GM12878 (cell line): ENCODE measurements at regions not wholly inside any gene's neighbourhood (a gene's known extent, or its start where the extent isn't known, plus 50 kb on each side); places are given as distances from the start of the nearest gene placed in this dataset.

Experiments used
- ATAC-seq: fragments of 200-7000 bp; cut with Tn5 transposase; 3 replicates; pipeline ENCODE4 v1.9.1; 2020; ENCODE audit warnings: mild to moderate bottlenecking, moderate library complexity
- BruUV-seq: library from RNA; stranded (reverse); fragments of 400-500 nt; replicated peaks from 2 replicates; lab custom pipeline; 2021; lab: Mats Ljungman, UMichigan
- CTCF ChIA-PET: fragments of 300-600 bp; sonication (Branson Sonifier 250); formaldehyde crosslinking; extraction: SDS; loops from one replicate; lab custom pipeline; 2021; ENCODE audit warnings: inconsistent platforms; lab: Yijun Ruan, JAX
- POLR2A ChIA-PET: fragments of 350-600 bp; formaldehyde crosslinking; extraction: SDS; loops from one replicate; lab custom pipeline; 2021; ENCODE audit warnings: inconsistent platforms; lab: Charles Lee
- RAD21 ChIA-PET: fragments of 300-600 bp; sonication (Branson Sonifier 250); formaldehyde crosslinking; loops from one replicate; lab custom pipeline; 2023; ENCODE audit warnings: antibody characterized with exemption; ENCODE audit not compliant: unreplicated experiment; lab: Charles Lee
- SMC1A ChIA-PET: fragments of 300-600 bp; sonication (Branson Sonifier 250); formaldehyde crosslinking; loops from one replicate; lab custom pipeline; 2023; ENCODE audit not compliant: unreplicated experiment, uncharacterized antibody; lab: Charles Lee
- DNase-seq: peaks from one replicate; pipeline ENCODE4 v3.0.0-alpha.2; 2011; ENCODE audit warnings: low read depth, low spot score
- FAIRE-seq: peaks from 3 replicates; lab custom pipeline; 2011; peaks lifted over from hg19 to GRCh38; lab: Jason Lieb, UNC
- H2AFZ ChIP-seq: 2 replicates; pipeline ENCODE4 v1.6.0; 2011; ENCODE audit warnings: low read depth, low read length, control low read depth; ENCODE audit not compliant: control insufficient read depth
- H3K27ac ChIP-seq: 2 replicates; pipeline ENCODE4 v1.5.1; 2011; ENCODE audit warnings: control low read depth; ENCODE audit not compliant: control insufficient read depth, insufficient read depth
- H3K27me3 ChIP-seq, 2 experiments: replicated peaks in 1 of 2; 2 replicates each; pipeline versions ENCODE4 v1.6.0 to v1.6.1; 2011; ENCODE audit warnings: low read length in 1 of 2; ENCODE audit not compliant: control insufficient read depth in 2 of 2, insufficient read depth in 2 of 2
- H3K36me3 ChIP-seq, 2 experiments: 2 replicates each; pipeline ENCODE4 v1.5.1; 2011; ENCODE audit warnings: low read length in 1 of 2; ENCODE audit not compliant: control insufficient read depth in 2 of 2, insufficient read depth in 2 of 2
- H3K4me1 ChIP-seq: 2 replicates; pipeline ENCODE4 v1.6.1; 2011; ENCODE audit warnings: mild to moderate bottlenecking, low read length, moderate library complexity, mixed read lengths; ENCODE audit not compliant: control insufficient read depth, insufficient read depth
- H3K4me2 ChIP-seq: 2 replicates; pipeline ENCODE4 v1.6.0; 2011; ENCODE audit warnings: control low read depth; ENCODE audit not compliant: control insufficient read depth, insufficient read depth
- H3K4me3 ChIP-seq: fragments of 200-600 bp; sonication (generic); 2 replicates; pipeline ENCODE4 v1.5.1; 2016
- H3K79me2 ChIP-seq: 2 replicates; pipeline ENCODE4 v1.6.0; 2011; ENCODE audit warnings: low read length; ENCODE audit not compliant: control insufficient read depth, insufficient read depth
- H3K9ac ChIP-seq: 2 replicates; pipeline ENCODE4 v1.8.0; 2011; ENCODE audit warnings: low read length, control low read depth, mixed read lengths; ENCODE audit not compliant: control insufficient read depth, insufficient read depth
- H3K9me3 ChIP-seq: replicated peaks from 3 replicates; pipeline ENCODE4 v1.5.1; 2011; ENCODE audit warnings: mild to moderate bottlenecking, low read length; ENCODE audit not compliant: control insufficient read depth, insufficient read depth
- H4K20me1 ChIP-seq: 2 replicates; pipeline ENCODE4 v1.6.0; 2011; ENCODE audit not compliant: control insufficient read depth, insufficient read depth
- EGR1 ChIP-seq, 2 experiments: IDR thresholded peaks; 1 replicate in 1 of 2; 2 replicates in 1 of 2; pipeline ENCODE4 v1.6.1; 2011 to 2012; ENCODE audit warnings: low read depth in 2 of 2, low read length in 2 of 2, borderline replicate concordance in 1 of 2, mild to moderate bottlenecking in 1 of 2, moderate library complexity in 1 of 2
- HCFC1 ChIP-seq: fragments of 150-350 bp; IDR thresholded peaks from 2 replicates; pipeline ENCODE4 v1.6.1; 2014; ENCODE audit warnings: low read length
- MTA2 ChIP-seq: fragments of 450-650 bp; IDR thresholded peaks from 2 replicates; pipeline ENCODE4 v1.6.1; 2016; ENCODE audit warnings: low read depth, mild to moderate bottlenecking, moderate library complexity
- MYC ChIP-seq: IDR thresholded peaks from 2 replicates; pipeline ENCODE4 v1.6.1; 2011; ENCODE audit warnings: mild to moderate bottlenecking, low read length, moderate library complexity, inconsistent platforms; ENCODE audit not compliant: insufficient read depth, insufficient replicate concordance, insufficient read length, severe bottlenecking
- NBN ChIP-seq: fragments of 450-650 bp; IDR thresholded peaks from 2 replicates; pipeline ENCODE4 v1.6.1; 2016
- NFYB ChIP-seq: IDR thresholded peaks from 2 replicates; pipeline ENCODE4 v1.6.1; 2011; ENCODE audit warnings: low read depth, mild to moderate bottlenecking, low read length, improper control_type of control experiment, moderate library complexity; ENCODE audit not compliant: insufficient read depth
- PML ChIP-seq: IDR thresholded peaks from 2 replicates; pipeline ENCODE4 v1.6.1; 2012; ENCODE audit warnings: low read length, inconsistent platforms
- ZNF622 ChIP-seq: fragments of 450-650 bp; IDR thresholded peaks from 2 replicates; pipeline ENCODE4 v1.6.1; 2017; ENCODE audit warnings: mild to moderate bottlenecking, inconsistent platforms
- WGBS: methylation state at CpG from one replicate; pipeline ENCODE4 v1.1.6; 2016; ENCODE audit warnings: low lambda C conversion rate; ENCODE audit not compliant: insufficient replicate concordance, insufficient coverage; ENCODE audit errors: missing lambda C conversion rate; 5-methylcytosine and 5-hydroxymethylcytosine counted together
- in situ Hi-C: fragments of 300-500 bp; cut with MboI; formaldehyde crosslinking; loops from 9 replicates; pipeline ENCODE4 v1.14.3; 2018; ENCODE audit warnings: mixed read lengths
- intact Hi-C: fragments of 100-400 bp; cut with micrococcal nuclease; formaldehyde crosslinking; loops from one replicate; pipeline ENCODE4 v1.14.2; 2022; ENCODE audit not compliant: unreplicated experiment
- TF ChIP-seq, protein P1 (sequence below): IDR thresholded peaks from 2 replicates; pipeline ENCODE4 v1.6.1; 2011; ENCODE audit warnings: borderline replicate concordance, low read depth, mild to moderate bottlenecking, moderate library complexity, mixed read lengths, low read length; ENCODE audit not compliant: insufficient read depth; ENCODE audit errors: extremely low read length
- TF ChIP-seq, protein P2 (sequence below): IDR thresholded peaks from 2 replicates; pipeline ENCODE4 v1.6.1; 2012; ENCODE audit warnings: improper control_type of control experiment, low read depth, low read length; ENCODE audit not compliant: insufficient replicate concordance

DNA sequence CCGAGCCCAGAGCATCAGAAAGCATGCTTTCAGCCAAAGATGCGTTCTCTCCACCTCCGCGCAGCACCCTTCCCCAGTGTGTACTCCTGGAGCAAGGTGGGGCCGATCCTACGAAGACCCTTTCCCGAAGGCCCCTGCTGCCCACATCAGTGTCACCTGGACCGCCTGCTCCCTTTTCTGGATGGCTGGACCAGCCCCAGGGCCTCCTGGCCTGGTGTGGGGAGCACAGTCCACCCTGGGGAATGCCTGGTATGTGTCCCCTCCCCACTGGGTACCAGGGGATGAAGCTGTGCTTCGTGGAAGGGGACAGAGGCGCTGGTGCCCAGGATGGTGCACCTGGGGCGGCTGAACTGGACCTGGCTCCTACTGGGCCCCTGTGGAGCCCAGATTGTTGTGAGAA, 173.8 kb downstream of the SEC14L1 start:
- H3K4me1 ChIP-seq, result peaks cover 16% of the 10 kb centered on the region
- in situ Hi-C loops, result no loop called here
- WGBS, result 92% methylated on average over 11 of the region's 11 CpGs
- TF ChIP-seq, protein P1, sequence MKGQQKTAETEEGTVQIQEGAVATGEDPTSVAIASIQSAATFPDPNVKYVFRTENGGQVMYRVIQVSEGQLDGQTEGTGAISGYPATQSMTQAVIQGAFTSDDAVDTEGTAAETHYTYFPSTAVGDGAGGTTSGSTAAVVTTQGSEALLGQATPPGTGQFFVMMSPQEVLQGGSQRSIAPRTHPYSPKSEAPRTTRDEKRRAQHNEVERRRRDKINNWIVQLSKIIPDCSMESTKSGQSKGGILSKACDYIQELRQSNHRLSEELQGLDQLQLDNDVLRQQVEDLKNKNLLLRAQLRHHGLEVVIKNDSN, result no peak
- TF ChIP-seq PML (no peak), NFYB (no peak), NBN (no peak), EGR1 (IDR thresholded peaks at IDR 0.05; ENCODE audit: borderline replicate concordance in 1 of 2, low read depth in 2 of 2, low read length in 2 of 2) (no peak), MYC (no peak), ZNF622 (no peak), MTA2 (no peak), HCFC1 (no peak)
- TF ChIP-seq, protein P2, sequence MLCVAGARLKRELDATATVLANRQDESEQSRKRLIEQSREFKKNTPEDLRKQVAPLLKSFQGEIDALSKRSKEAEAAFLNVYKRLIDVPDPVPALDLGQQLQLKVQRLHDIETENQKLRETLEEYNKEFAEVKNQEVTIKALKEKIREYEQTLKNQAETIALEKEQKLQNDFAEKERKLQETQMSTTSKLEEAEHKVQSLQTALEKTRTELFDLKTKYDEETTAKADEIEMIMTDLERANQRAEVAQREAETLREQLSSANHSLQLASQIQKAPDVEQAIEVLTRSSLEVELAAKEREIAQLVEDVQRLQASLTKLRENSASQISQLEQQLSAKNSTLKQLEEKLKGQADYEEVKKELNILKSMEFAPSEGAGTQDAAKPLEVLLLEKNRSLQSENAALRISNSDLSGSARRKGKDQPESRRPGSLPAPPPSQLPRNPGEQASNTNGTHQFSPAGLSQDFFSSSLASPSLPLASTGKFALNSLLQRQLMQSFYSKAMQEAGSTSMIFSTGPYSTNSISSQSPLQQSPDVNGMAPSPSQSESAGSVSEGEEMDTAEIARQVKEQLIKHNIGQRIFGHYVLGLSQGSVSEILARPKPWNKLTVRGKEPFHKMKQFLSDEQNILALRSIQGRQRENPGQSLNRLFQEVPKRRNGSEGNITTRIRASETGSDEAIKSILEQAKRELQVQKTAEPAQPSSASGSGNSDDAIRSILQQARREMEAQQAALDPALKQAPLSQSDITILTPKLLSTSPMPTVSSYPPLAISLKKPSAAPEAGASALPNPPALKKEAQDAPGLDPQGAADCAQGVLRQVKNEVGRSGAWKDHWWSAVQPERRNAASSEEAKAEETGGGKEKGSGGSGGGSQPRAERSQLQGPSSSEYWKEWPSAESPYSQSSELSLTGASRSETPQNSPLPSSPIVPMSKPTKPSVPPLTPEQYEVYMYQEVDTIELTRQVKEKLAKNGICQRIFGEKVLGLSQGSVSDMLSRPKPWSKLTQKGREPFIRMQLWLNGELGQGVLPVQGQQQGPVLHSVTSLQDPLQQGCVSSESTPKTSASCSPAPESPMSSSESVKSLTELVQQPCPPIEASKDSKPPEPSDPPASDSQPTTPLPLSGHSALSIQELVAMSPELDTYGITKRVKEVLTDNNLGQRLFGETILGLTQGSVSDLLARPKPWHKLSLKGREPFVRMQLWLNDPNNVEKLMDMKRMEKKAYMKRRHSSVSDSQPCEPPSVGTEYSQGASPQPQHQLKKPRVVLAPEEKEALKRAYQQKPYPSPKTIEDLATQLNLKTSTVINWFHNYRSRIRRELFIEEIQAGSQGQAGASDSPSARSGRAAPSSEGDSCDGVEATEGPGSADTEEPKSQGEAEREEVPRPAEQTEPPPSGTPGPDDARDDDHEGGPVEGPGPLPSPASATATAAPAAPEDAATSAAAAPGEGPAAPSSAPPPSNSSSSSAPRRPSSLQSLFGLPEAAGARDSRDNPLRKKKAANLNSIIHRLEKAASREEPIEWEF, result no peak
- TF ChIP-seq, all 136 proteins: peak for 0
- FAIRE-seq, result no peak
- H3K27me3 ChIP-seq, result no peaks in the 10 kb centered on the region
- ATAC-seq, result no peak
- H4K20me1 ChIP-seq, result no peaks in the 10 kb centered on the region
- ChIA-PET POLR2A (no interaction called here), RAD21 (no interaction called here), CTCF (no interaction called here), SMC1A (interaction anchor here (1.8 kb wide), 1 partner anchor 11 kb away, joined by 4 read pairs; no protein-coding TSS in a partner anchor)
- intact Hi-C loops, result no loop called here
- H3K9ac ChIP-seq, result no peak overlapping the region
- no peak overlapping the region for H3K4me2 ChIP-seq
- BruUV-seq, result no TSS peak
- DNase-seq, result no peak
- H3K9me3 ChIP-seq, result no peaks in the 10 kb centered on the region
- no peak overlapping the region for H3K4me3 ChIP-seq
- H3K79me2 ChIP-seq, result no peaks in the 10 kb centered on the region; the same call in none of the 2 replicates
- no peaks in the 10 kb centered on the region; a peak in 1 of 4 replicates for H3K36me3 ChIP-seq
- no peak overlapping the region for H3K27ac ChIP-seq
- no peak overlapping the region for H2AFZ ChIP-seq
